ENCODE measurements at regions not wholly inside any gene's neighbourhood (a gene's known extent, or its start where the extent isn't known, plus 50 kb on each side); places are given as distances from the start of the nearest gene placed in this dataset.
A peak's percentile ranks its signal among the peaks of the same experiment; 100 is the strongest.

- no peak overlapping the region for H3K4me3 Mint-ChIP-seq
- no peaks in the 10 kb centered on the region for H3K36me3 ChIP-seq (ENCODE audit: insufficient read depth)
- no peak overlapping the region for H3K27ac Mint-ChIP-seq
- no peaks in the 10 kb centered on the region for H3K9me3 Mint-ChIP-seq
- ATAC-seq (no peak), DNase-seq (ENCODE audit: low spot score) (no peak)
- peaks cover 65% of the 10 kb centered on the region for H3K4me1 ChIP-seq (ENCODE audit: insufficient read depth)
- peaks cover 3% of the 10 kb centered on the region; the same call in 1 of the 2 replicates for H3K9me2 ChIP-seq (ENCODE audit: insufficient read depth)
- TF ChIP-seq REST (IDR thresholded peaks at IDR 0.05; ENCODE audit: unreplicated experiment) (no peak), EZH2 (IDR thresholded peaks at IDR 0.05; ENCODE audit: low read depth, unreplicated experiment) (no peak), STAT1 (IDR thresholded peaks at IDR 0.05; ENCODE audit: unreplicated experiment) (no peak), ZNF331 (CRISPR knock-in tag; IDR thresholded peaks at IDR 0.05; ENCODE audit: low read depth) (no peak), EZH2phosphoT487 (IDR thresholded peaks at IDR 0.05; ENCODE audit: unreplicated experiment) (no peak)
- no peak overlapping the region for H3K4me3 ChIP-seq
- no peak overlapping the region for H2AFZ ChIP-seq
- no peaks in the 10 kb centered on the region for H3F3A ChIP-seq (replicated peaks; ENCODE audit: low read depth)
- H3K27me3 ChIP-seq (ENCODE audit: insufficient read depth): no peaks in the 10 kb centered on the region
- H3K36me3 Mint-ChIP-seq (ENCODE audit: low read depth): no peaks in the 10 kb centered on the region
- H3K4me2 ChIP-seq: no peak overlapping the region
- H3K79me2 ChIP-seq (replicated peaks; ENCODE audit: insufficient read depth): no peaks in the 10 kb centered on the region
- H3K4me1 Mint-ChIP-seq: peaks cover 60% of the 10 kb centered on the region
- H4K20me1 ChIP-seq (replicated peaks; ENCODE audit: insufficient read depth): no peaks in the 10 kb centered on the region
- peaks cover 2% of the 10 kb centered on the region for H3K27me3 Mint-ChIP-seq (ENCODE audit: insufficient read depth, low read depth, poor library complexity)
- no peak overlapping the region for H3K27ac ChIP-seq (ENCODE audit: low read depth)
Measured at GRCh38 chr12:75707983-75708382, 196.6 kb upstream of the KRR1 start.

GRCh38 chr12:75706786-75707605, 195.6 kb upstream of the KRR1 start:
- Histone ChIP-seq H3K36me3 (ENCODE audit: insufficient read depth) (no peaks in the 10 kb centered on the region), H3F3A (replicated peaks; ENCODE audit: low read depth) (no peaks in the 10 kb centered on the region), H3K79me2 (replicated peaks; ENCODE audit: insufficient read depth) (no peaks in the 10 kb centered on the region), H3K27me3 (ENCODE audit: insufficient read depth) (no peaks in the 10 kb centered on the region), H2AFZ (no peak overlapping the region), H3K27ac (ENCODE audit: low read depth) (no peak overlapping the region), H4K20me1 (replicated peaks; ENCODE audit: insufficient read depth) (no peaks in the 10 kb centered on the region), H3K9me2 (ENCODE audit: insufficient read depth) (peaks cover 3% of the 10 kb centered on the region; the same call in 1 of the 2 replicates), H3K4me3 (no peak overlapping the region), H3K4me2 (0 out of 2 replicates have a peak overlapping the region, but pooled peaks have one; percentile 35), H3K4me1 (ENCODE audit: insufficient read depth) (peaks cover 59% of the 10 kb centered on the region)
- Mint-ChIP-seq H3K9me3 (no peaks in the 10 kb centered on the region), H3K36me3 (ENCODE audit: low read depth) (no peaks in the 10 kb centered on the region), H3K4me1 (peaks cover 66% of the 10 kb centered on the region), H3K4me3 (no peak overlapping the region), H3K27ac (no peak overlapping the region), H3K27me3 (ENCODE audit: insufficient read depth, low read depth, poor library complexity) (no peaks in the 10 kb centered on the region)
- DNase-seq (ENCODE audit: low spot score) (no peak), ATAC-seq (no peak)
- no peak for TF ChIP-seq REST (IDR thresholded peaks at IDR 0.05; ENCODE audit: unreplicated experiment)
- TF ChIP-seq, protein P1, sequence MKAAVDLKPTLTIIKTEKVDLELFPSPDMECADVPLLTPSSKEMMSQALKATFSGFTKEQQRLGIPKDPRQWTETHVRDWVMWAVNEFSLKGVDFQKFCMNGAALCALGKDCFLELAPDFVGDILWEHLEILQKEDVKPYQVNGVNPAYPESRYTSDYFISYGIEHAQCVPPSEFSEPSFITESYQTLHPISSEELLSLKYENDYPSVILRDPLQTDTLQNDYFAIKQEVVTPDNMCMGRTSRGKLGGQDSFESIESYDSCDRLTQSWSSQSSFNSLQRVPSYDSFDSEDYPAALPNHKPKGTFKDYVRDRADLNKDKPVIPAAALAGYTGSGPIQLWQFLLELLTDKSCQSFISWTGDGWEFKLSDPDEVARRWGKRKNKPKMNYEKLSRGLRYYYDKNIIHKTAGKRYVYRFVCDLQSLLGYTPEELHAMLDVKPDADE (IDR thresholded peaks at IDR 0.05): no peak
- no peak for TF ChIP-seq EZH2 (IDR thresholded peaks at IDR 0.05; ENCODE audit: low read depth, unreplicated experiment)
- no peak for TF ChIP-seq NANOG (IDR thresholded peaks at IDR 0.05; ENCODE audit: borderline replicate concordance)
- no peak for TF ChIP-seq STAT1 (IDR thresholded peaks at IDR 0.05; ENCODE audit: unreplicated experiment)
- no peak for TF ChIP-seq POLR2AphosphoS5 (IDR thresholded peaks at IDR 0.05; ENCODE audit: low read depth)
- TF ChIP-seq CREB1 (CRISPR knock-in tag; IDR thresholded peaks at IDR 0.05; ENCODE audit: low read depth): no peak
- TF ChIP-seq, protein P2, sequence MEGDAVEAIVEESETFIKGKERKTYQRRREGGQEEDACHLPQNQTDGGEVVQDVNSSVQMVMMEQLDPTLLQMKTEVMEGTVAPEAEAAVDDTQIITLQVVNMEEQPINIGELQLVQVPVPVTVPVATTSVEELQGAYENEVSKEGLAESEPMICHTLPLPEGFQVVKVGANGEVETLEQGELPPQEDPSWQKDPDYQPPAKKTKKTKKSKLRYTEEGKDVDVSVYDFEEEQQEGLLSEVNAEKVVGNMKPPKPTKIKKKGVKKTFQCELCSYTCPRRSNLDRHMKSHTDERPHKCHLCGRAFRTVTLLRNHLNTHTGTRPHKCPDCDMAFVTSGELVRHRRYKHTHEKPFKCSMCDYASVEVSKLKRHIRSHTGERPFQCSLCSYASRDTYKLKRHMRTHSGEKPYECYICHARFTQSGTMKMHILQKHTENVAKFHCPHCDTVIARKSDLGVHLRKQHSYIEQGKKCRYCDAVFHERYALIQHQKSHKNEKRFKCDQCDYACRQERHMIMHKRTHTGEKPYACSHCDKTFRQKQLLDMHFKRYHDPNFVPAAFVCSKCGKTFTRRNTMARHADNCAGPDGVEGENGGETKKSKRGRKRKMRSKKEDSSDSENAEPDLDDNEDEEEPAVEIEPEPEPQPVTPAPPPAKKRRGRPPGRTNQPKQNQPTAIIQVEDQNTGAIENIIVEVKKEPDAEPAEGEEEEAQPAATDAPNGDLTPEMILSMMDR (conservative IDR thresholded peaks at IDR 0.05; ENCODE audit: low read depth in 2 of 2): no peak
- TF ChIP-seq EZH2phosphoT487 (IDR thresholded peaks at IDR 0.05; ENCODE audit: unreplicated experiment): no peak
- TF ChIP-seq ZNF114 (CRISPR knock-in tag; IDR thresholded peaks at IDR 0.05): no peak
- no peak for TF ChIP-seq ZNF331 (CRISPR knock-in tag; IDR thresholded peaks at IDR 0.05; ENCODE audit: low read depth)

All from GM23338 (cell line).